Dermis blood vessel endothelial cell (primary cell): ENCODE measurements at regions not wholly inside any gene's neighbourhood (a gene's known extent, or its start where the extent isn't known, plus 50 kb on each side); places are given as distances from the start of the nearest gene placed in this dataset.

Source experiments
- DNase-seq: peaks from one replicate; pipeline ENCODE4 v3.0.0; 2010

GRCh38 chr12:11446372-11446771, 51.0 kb upstream of the PRB2 start:
- no peak for DNase-seq

DNA sequence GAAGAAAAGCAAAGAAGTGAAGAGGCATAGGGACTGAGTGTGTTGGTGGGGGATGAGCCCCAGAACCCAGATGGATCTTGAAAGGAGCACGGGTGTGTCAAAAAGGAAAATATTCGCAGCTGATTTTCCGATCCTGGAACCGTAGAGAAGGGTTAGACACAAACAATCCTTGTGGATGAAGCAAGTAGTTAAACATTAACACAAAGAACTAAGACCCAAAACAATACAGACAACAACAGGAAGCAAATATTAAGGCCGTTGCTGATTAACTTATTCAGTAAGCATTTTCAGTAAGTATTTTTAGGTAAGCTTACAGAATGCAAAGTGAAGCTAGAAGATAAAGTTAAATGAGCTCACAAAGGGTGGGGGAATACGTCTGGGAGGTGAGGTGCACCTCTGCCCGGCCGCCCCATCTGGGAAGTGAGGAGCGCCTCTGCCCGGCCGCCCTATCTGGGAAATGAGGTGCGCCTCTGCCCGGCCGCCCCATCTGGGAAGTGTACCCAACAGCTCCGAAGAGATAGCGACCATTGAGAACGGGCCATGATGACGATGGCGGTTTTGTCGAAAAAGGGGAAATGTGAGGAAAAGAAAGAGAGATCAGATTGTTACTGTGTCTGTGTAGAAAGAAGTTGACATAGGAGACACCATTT, 62.8 kb upstream of the PRB2 start:
- no peak for DNase-seq

DNA sequence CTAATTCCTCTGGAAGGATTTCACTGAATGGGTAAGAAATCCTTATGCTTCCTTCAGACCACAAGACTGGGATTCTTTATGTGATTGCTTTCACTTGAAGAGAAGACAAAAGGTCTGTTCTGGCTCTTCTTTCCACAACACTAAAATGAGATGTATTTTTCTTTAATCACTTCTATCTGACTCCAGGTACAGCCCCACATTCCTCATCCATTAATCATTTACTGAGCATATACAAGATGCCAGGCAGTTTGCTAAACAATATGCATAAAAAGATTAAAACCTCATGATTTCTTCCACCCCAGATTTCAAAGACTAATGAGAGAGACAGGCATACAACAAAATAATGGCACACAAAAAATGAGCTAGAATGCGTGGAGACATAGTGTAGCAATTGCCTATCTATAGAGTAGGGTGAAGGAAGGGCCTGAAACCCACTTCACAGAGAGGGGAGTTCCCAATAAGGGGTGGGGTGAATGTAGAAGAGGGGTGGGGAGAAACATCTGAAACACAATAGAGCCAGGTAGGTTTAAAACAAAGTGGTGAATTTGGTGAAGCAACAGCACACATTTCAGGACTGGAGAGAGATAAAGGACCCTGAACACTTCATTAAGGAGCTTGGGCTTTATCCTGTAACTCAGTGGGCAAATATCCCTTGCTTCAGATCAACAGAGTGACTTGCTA, 65.1 kb upstream of the PRB2 start:
- no peak for DNase-seq

DNA sequence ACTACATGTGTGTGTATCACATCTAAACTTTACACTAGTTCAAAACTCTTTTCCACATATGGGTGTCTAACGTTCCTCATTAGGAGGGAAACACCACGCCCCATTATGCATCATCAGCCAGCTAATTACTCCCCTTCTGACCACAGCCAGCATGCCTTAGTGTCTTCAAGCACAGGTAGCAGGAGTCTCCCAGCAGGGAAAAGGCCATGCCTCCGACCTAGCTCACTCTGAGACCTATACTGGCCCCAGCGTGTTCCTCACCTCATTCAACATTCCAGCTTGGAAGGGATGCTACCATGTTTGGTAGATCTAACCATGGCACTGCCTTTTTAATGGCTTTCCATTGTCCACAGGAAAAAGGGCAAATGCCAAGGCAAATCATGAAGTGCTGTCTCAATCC, 66.1 kb upstream of the PRB2 start:
- no peak for DNase-seq

GRCh38 chr12:11477110-11477509, 81.7 kb upstream of the PRB2 start:
- no peak for DNase-seq

DNA sequence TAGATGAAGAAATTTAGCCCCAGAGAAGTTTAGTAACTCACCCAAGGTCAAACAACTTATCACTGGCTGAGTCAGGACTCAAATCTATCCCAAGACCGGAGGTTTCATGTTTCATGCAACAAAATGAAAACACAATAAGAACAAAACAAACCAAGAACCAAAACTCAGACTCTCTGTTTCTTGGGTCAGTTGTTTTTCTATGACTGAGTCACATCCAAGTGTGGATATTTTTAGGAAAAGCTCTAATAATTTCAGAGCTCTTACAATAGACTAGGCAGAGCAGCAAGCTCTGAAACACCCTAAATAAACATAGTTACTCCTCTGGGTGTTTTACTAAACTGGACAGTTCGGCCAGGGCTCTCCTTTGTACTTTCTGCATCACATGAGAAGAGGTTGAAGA, 87.6 kb upstream of the PRB2 start:
- peak; percentile 71 for DNase-seq

DNA sequence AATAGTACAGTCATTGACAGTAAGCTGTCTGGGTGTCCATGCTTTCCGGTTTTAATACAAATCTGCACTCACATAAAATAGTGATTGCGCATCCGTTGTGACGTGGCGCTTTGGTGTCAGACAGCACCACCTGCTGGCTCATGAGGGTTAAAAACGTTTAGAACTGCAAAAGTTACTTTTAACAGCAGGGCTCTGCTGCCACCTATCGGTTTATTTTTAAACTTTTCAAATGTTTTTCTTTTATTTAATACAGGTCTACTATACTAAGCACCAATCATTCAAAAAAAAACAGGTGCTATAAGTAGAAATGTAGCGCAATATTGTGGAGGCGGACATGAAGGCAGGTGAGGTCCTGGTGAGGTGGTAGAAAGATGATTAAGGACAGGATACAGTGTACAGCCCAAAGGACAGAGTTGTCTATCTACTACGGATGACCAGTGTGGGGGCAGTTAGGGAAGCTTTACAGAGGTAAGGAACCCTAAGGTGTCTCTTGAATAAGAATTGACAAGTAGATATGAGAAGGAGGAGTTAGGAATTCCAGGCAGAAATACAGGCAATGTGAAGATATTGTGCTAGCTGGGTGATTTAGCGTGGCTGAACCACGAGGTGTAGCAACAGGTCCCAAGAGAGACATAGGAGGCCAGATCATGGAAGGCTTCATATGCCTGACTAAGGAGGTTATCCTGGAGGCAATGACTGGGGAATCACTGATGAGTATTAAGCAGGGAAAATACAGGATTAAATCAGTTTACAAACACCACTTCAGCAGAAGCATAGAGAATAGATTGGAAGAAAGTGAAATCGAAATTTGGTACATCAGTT, 91.5 kb upstream of the PRB2 start:
- peak; percentile 90 for DNase-seq

- DNase-seq, result no peak
Measured at GRCh38 chr12:11496157-11496851, 100.9 kb upstream of the PRB2 start.

DNA sequence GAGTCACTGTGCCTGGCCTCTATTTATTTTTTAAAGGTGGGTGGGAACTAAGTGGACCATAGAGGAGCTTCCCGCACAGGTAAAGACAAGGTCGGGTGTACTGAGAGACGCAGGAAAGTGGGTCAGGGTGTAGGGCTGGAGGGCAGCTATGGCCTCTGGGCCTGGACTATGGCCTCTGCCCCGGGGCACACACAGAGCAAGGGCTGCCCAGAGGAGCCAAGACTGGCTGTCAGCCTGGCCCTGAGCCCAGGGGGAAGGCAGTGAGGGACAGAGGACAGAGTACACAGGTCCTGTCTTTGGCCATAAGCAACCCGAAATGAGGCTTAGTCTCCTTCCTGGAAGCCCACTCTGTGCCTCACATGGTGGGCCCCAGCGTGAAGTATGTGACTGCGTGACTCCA, 102.1 kb upstream of the PRB2 start:
- no peak for DNase-seq

DNA sequence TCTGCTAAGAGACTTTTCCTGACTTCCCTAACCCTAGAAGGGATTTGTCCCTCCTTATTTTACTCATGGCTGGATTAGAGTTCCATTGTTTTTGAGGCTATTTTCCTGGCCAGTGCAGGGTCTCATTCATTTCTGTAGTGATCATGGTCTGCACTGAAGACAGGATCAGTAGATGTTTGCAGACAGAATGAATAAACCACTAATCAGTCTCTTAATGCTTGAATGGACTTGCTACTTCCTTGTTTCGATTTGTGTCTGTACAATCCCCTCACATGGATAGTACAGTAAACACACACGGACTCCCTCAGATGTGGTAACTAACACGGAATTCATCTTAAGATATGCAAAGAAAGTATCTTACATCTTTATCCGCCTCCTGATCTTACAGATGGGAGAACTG, 102.6 kb upstream of the PRB2 start:
- no peak for DNase-seq

DNA sequence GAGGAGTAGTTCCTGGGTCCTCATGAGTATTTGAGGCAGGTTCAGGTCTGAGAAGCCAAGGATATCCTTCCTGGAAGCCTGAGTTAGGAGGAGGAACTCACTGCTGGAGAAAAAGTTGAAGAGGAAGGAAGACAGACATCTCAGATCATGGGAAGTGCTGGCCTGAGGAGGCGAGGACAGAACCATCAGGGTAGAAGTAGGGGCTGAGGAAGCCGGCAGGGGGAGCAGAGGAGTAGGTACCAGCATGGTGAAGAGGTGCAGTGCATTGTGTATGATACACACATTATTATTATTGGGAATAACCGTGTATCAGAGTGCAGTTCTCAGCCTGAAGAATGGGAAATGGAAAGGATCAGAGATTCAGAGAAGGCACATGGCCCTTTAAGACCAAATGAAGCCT, 103.2 kb upstream of the PRB2 start:
- DNase-seq, result peak; percentile 13

- DNase-seq, result no peak
Measured at GRCh38 chr12:11499806-11500187, 104.4 kb upstream of the PRB2 start.

- DNase-seq, result peak; percentile 82
Measured at GRCh38 chr12:11500188-11500860, 105.0 kb upstream of the PRB2 start.

DNA sequence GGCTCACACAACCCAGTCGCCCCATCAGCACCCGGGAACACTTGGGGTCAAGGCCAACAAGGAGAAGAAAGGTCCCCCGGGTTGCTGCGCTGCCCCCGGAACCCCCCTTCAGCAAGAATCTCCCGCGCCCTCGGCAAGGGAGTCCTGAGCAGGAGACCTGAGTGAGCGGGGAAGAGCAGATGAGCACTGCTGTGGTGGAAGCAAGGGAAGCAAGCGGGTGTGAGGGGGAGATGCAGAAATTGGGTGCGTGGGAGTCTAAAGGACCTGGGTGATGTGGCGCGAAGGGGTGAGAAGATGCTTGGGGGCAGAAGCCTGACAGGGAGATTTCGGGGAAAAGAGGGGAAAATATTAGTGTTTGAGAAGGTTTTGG, 105.5 kb upstream of the PRB2 start:
- no peak for DNase-seq

DNA sequence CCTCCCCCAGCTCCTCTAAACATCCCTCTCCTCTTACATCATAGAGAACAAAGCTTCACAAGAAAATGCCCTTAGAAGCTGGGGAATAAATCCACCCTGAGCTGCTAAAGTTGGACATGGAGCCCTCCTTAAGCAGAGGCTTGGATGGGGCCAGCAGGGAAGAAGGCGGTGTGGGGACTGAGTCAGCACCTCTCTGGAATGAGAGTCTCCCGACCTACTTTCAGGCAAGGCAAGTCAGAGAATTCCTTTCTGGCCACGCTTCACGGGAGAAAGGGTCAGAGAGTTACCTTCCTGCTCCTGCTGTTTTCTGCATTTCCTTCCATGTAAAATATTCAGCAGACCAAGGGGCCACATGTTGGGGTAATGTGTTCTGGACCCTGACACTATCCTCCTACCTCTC, 113.3 kb upstream of the PRB2 start:
- DNase-seq, result no peak

DNA sequence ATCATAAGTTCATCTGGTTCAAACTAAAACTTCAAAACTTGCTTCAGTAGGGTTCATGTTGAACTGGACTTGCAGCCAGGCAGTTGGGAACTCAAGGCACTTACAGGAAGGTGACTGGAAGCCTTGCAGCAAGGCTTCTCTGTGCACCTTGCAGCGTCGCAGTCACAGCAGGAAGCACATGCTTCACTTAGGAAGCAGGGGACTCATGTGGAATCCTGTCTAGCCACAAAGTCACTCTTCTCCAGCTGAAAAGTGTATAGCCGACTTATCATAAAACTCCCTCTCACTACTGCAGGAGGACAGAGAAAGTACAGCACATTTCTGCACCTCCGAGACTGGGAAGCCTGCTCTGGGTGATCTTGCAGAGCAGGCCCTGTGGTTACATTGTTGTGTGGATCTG, 114.0 kb upstream of the PRB2 start:
- peak; percentile 9 for DNase-seq

GRCh38 chr12:11510671-11511070, 115.3 kb upstream of the PRB2 start:
- DNase-seq, result no peak

DNA sequence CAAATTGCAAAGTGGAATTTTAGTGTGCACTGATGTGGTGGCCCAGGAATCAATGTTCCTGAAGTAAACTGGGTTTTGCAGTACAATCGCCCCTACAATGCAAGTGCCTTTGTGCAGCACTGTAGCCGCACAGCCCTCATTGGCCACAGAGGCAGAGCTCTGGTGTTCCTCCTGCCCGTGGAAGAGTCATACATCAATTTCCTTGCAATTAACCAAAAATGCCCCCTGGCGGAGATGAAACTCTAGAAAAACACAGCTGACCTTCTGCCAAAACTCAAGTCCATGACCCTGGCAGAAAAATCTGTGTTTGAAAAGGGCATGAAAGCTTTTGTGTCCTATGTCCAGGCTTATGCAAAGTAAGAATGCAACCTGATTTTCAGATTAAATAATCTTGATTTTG, 117.9 kb upstream of the PRB2 start:
- peak; percentile 40 for DNase-seq

GRCh38 chr12:11517080-11517479, 121.7 kb upstream of the PRB2 start:
- DNase-seq, result no peak

GRCh38 chr12:11524446-11524845, 125.0 kb upstream of the ETV6 start:
- no peak for DNase-seq

DNA sequence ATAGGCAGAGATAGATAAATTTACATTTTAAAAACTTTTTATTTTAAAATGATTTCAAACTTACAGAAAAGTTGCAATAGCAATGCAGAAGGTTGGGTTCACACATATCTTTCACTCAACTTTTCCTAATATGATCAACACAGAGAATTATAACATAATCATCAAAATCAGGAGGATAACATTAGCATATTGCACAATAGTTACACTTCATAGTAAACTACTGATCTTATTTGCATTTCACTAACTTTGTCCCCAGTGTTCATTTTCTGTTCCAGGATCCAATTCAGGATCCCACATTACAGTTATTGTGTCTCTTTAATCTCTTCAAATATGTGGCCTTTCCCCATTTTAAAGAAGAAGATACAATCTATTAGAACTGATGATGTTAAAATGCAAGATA, 115.4 kb upstream of the ETV6 start:
- no peak for DNase-seq

DNA sequence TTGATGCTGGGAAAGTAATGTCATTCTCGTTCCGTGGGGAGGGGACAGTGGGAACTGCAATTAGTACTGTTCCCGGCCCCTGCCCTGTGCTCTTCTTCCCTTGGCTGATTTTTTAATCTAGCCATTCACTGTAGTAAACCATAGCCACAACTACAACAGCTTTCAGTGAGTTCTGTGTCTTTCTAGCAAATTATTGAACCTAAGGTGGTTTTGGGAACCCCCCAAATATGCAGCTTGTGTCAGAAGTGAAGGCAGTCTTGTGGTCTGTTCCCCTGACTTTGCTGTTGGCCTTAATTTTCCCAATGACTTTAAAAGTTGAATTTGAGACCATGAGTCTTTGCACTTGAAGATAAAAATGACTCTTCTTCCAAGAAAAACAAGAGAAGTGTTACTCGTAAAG, 114.3 kb upstream of the ETV6 start:
- no peak for DNase-seq

DNA sequence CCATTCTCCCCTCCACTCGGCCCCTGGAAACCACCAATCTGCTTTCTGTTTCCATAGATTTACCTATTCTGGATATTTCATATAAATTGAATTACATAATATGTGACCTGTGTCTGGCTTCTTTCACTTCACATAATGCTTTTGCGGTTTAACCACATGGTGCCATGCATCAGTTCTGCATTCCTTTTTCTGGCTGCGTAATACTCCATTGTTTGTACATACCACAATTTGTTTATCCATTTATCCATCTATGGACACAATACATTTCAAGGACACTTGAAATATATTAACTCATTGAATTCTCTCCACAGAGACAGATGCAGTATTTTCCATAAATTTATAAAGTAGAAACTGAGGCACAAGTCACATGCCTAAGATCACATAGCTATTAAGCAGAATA, 110.3 kb upstream of the ETV6 start:
- DNase-seq, result no peak
